NCI-H1436 treated with DMSO at 0.1 percent for 48 hours (cell line): ENCODE measurements at regions not wholly inside any gene's neighbourhood (a gene's known extent, or its start where the extent isn't known, plus 50 kb on each side); places are given as distances from the start of the nearest gene placed in this dataset.

Experiments
- DNase-seq: peaks from one replicate; lab custom pipeline; 2025; lab: John Stamatoyannopoulos, UW

- DNase-seq, result no peak
Measured at GRCh38 chr21:15370462-15370975, 305.7 kb upstream of the NRIP1 start.

GRCh38 chr21:15373941-15374340 lies 309.1 kb upstream of the NRIP1 start:
- no peak for DNase-seq

- DNase-seq, result no peak
Measured at GRCh38 chr21:15379776-15380175, 315.0 kb upstream of the NRIP1 start.

GRCh38 chr21:15383588-15383987 lies 318.8 kb upstream of the NRIP1 start:
- DNase-seq, result no peak

- DNase-seq, result no peak
Measured at GRCh38 chr21:15390049-15390448, 325.2 kb upstream of the NRIP1 start.

- no peak for DNase-seq
Measured at GRCh38 chr21:15397258-15397657, 332.5 kb upstream of the NRIP1 start.

GRCh38 chr21:15400905-15401304 lies 328.9 kb upstream of the USP25 start:
- no peak for DNase-seq

- DNase-seq, result no peak
Measured at GRCh38 chr21:15401331-15401730, 328.5 kb upstream of the USP25 start.

- DNase-seq, result no peak
Measured at GRCh38 chr21:15405214-15405613, 324.6 kb upstream of the USP25 start.

- DNase-seq, result no peak
Measured at GRCh38 chr21:15406791-15407190, 323.0 kb upstream of the USP25 start.

GRCh38 chr21:15407585-15407984 lies 322.2 kb upstream of the USP25 start:
- DNase-seq, result no peak

GRCh38 chr21:15408089-15408488 lies 321.7 kb upstream of the USP25 start:
- DNase-seq, result no peak

- no peak for DNase-seq
Measured at GRCh38 chr21:15409031-15409430, 320.8 kb upstream of the USP25 start.

GRCh38 chr21:15410853-15411252 lies 318.9 kb upstream of the USP25 start:
- DNase-seq, result no peak

- no peak for DNase-seq
Measured at GRCh38 chr21:15414057-15414456, 315.7 kb upstream of the USP25 start.

GRCh38 chr21:15415541-15416261 lies 314.1 kb upstream of the USP25 start:
- no peak for DNase-seq

- no peak for DNase-seq
Measured at GRCh38 chr21:15421441-15421881, 308.3 kb upstream of the USP25 start.

- no peak for DNase-seq
Measured at GRCh38 chr21:15421947-15422346, 307.8 kb upstream of the USP25 start.

GRCh38 chr21:15422783-15423182 lies 307.0 kb upstream of the USP25 start:
- DNase-seq, result no peak

- no peak for DNase-seq
Measured at GRCh38 chr21:15423676-15424445, 305.9 kb upstream of the USP25 start.

GRCh38 chr21:15425049-15425448 lies 304.7 kb upstream of the USP25 start:
- DNase-seq, result no peak

- DNase-seq, result no peak
Measured at GRCh38 chr21:15430023-15430422, 299.8 kb upstream of the USP25 start.

- no peak for DNase-seq
Measured at GRCh38 chr21:15430577-15430976, 299.2 kb upstream of the USP25 start.
